ENCODE measurements at regions not wholly inside any gene's neighbourhood (a gene's known extent, or its start where the extent isn't known, plus 50 kb on each side); places are given as distances from the start of the nearest gene placed in this dataset.

DNA sequence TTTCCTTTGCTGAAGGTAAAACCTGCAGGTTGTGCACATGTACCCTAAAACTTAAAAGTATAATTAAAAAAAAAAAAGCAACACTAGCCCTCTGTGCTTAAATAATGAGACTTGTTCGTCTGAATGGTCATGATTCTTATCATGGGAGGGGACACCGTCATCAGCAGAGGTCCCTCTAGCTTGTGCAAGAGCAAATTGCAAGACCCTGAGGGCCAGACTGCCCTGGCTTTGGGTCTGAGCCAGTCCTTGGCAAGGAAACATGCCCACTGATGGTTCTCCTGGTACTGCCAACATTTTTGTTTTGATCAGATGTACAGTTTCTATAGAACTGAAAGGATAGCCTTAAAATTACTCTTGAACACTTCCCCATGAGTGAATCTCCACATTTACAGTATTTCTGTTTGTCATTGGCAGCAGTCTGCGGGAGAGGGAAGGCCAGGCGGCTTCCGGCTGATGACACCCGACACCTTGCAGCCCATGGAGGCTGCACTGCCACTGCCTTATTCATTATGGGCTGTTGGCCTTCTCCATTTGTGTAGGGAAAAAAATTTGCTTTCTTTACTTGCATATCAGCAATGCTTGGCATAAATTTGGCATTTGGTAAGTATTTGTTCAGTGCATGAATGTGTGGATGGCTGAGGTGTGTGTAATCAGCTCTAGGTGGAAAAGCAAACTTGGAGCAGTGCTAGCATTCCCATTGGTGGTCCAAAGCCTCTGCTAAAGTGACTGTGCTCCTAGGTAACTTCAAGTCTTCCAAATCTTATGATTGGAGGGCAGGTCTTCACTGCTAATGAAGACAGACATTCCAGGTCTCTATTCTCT, 161.6 kb upstream of the ALKAL2 start:
- no peak for TF ChIP-seq POLR2A (IDR thresholded peaks at IDR 0.05; ENCODE audit: low read depth, low read length)
- no peak for TF ChIP-seq CTCF (IDR thresholded peaks at IDR 0.05; ENCODE audit: extremely low read depth in 1 of 2, insufficient read depth in 1 of 2, low read depth in 1 of 2, low read length in 2 of 2)
- TF ChIP-seq MYC (IDR thresholded peaks at IDR 0.05; ENCODE audit: low read depth, low read length): no peak
- TF ChIP-seq EZH2 (IDR thresholded peaks at IDR 0.05; ENCODE audit: borderline replicate concordance, low read depth, low read length, severe bottlenecking): no peak
- TF ChIP-seq POLR2AphosphoS5 (IDR thresholded peaks at IDR 0.05; ENCODE audit: insufficient read depth, low read depth, low read length): no peak
- no peak for TF ChIP-seq MAX (IDR thresholded peaks at IDR 0.05; ENCODE audit: insufficient read depth, insufficient read length)
- TF ChIP-seq FOS (IDR thresholded peaks at IDR 0.05; ENCODE audit: borderline replicate concordance, insufficient read depth, low read length): no peak
- TF ChIP-seq JUN (IDR thresholded peaks at IDR 0.05; ENCODE audit: borderline replicate concordance, insufficient read depth, insufficient read length, low read depth): no peak
- TF ChIP-seq GATA2 (IDR thresholded peaks at IDR 0.05; ENCODE audit: insufficient read depth, insufficient read length, low read depth, low read length): no peak

Data from endothelial cell of umbilical vein (primary cell).